SHP77 (cell line): ENCODE measurements at regions not wholly inside any gene's neighbourhood (a gene's known extent, or its start where the extent isn't known, plus 50 kb on each side); places are given as distances from the start of the nearest gene placed in this dataset.
"Not testable (repeated sequence)": the region's sequence is repeated elsewhere in the genome, so short reads cannot be mapped to it uniquely, and the experiment has no call there.

Experiments used
- DNase-seq, 2 experiments: peaks; one replicate each; lab custom pipeline; 2025; lab: John Stamatoyannopoulos, UW

- DNase-seq: no peak
These were observed 646.9 kb upstream of the ACVR2A start for GRCh38 chr2:147197754-147198483.

GRCh38 chr2:147182260-147182659 lies 662.6 kb upstream of the ACVR2A start:
- no peak for DNase-seq

- no peak for DNase-seq
These were observed 663.3 kb upstream of the ACVR2A start for GRCh38 chr2:147181351-147182029.

GRCh38 chr2:147177071-147177857 lies 667.6 kb upstream of the ACVR2A start:
- no peak for DNase-seq

- DNase-seq: no peak
These were observed 670.0 kb upstream of the ACVR2A start for GRCh38 chr2:147174824-147175254.

- DNase-seq: no peak
These were observed 671.0 kb upstream of the ACVR2A start for GRCh38 chr2:147173798-147174197.

GRCh38 chr2:147173189-147173581 lies 671.6 kb upstream of the ACVR2A start:
- no peak for DNase-seq

- DNase-seq: no peak
These were observed 672.2 kb upstream of the ACVR2A start for GRCh38 chr2:147172493-147173188.

GRCh38 chr2:147171941-147172340 lies 672.9 kb upstream of the ACVR2A start:
- DNase-seq: no peak

GRCh38 chr2:147170932-147171331 lies 673.9 kb upstream of the ACVR2A start:
- no peak for DNase-seq

GRCh38 chr2:147165697-147166382 lies 679.0 kb upstream of the ACVR2A start:
- DNase-seq: no peak

- DNase-seq: no peak
These were observed 680.3 kb upstream of the ACVR2A start for GRCh38 chr2:147164563-147164962.

GRCh38 chr2:147161746-147162145 lies 683.1 kb upstream of the ACVR2A start:
- DNase-seq: no peak

GRCh38 chr2:147156970-147157369 lies 687.9 kb upstream of the ACVR2A start:
- no peak for DNase-seq

- DNase-seq: no peak
These were observed 694.6 kb upstream of the ACVR2A start for GRCh38 chr2:147150241-147150635.

GRCh38 chr2:147149575-147150240 lies 695.1 kb upstream of the ACVR2A start:
- DNase-seq: no peak

- DNase-seq: no peak
These were observed 697.0 kb upstream of the ACVR2A start for GRCh38 chr2:147147802-147148201.

- DNase-seq: no peak
These were observed 702.9 kb upstream of the ACVR2A start for GRCh38 chr2:147141930-147142329.

GRCh38 chr2:147139732-147140131 lies 705.1 kb upstream of the ACVR2A start:
- DNase-seq: not testable (repeated sequence)

- no peak for DNase-seq
These were observed 707.1 kb upstream of the ACVR2A start for GRCh38 chr2:147137711-147138110.

GRCh38 chr2:147135376-147135775 lies 709.5 kb upstream of the ACVR2A start:
- peak; percentile 9 to 36 for DNase-seq
